GM12874 (cell line): ENCODE measurements at regions not wholly inside any gene's neighbourhood (a gene's known extent, or its start where the extent isn't known, plus 50 kb on each side); places are given as distances from the start of the nearest gene placed in this dataset.

Experiments
- CTCF ChIP-seq: IDR thresholded peaks from 2 replicates; pipeline ENCODE4 v1.5.1; 2011; ENCODE audit warnings: low read depth, mild to moderate bottlenecking, control low read depth, low read length, moderate library complexity; ENCODE audit not compliant: insufficient read depth

GRCh38 chr12:60393093-60393492 lies 797.3 kb downstream of the SLC16A7 start:
- no peak for TF ChIP-seq CTCF

GRCh38 chr12:60394665-60395064 lies 798.8 kb downstream of the SLC16A7 start:
- TF ChIP-seq CTCF: no peak

GRCh38 chr12:60398547-60398946 lies 802.7 kb downstream of the SLC16A7 start:
- no peak for TF ChIP-seq CTCF

GRCh38 chr12:60399064-60399463 lies 803.2 kb downstream of the SLC16A7 start:
- no peak for TF ChIP-seq CTCF

GRCh38 chr12:60402996-60403395 lies 807.2 kb downstream of the SLC16A7 start:
- no peak for TF ChIP-seq CTCF

- no peak for TF ChIP-seq CTCF
These were observed 819.5 kb downstream of the SLC16A7 start for GRCh38 chr12:60415351-60415750.

GRCh38 chr12:60419986-60420385 lies 824.2 kb downstream of the SLC16A7 start:
- no peak for TF ChIP-seq CTCF

GRCh38 chr12:60421741-60422140 lies 825.9 kb downstream of the SLC16A7 start:
- no peak for TF ChIP-seq CTCF
